Ovary (tissue), 3 donors: ENCODE measurements at regions not wholly inside any gene's neighbourhood (a gene's known extent, or its start where the extent isn't known, plus 50 kb on each side); places are given as distances from the start of the nearest gene placed in this dataset.

Source experiments
- EP300 ChIP-seq: sonication (generic); formaldehyde crosslinking; IDR thresholded peaks from one replicate; pipeline ENCODE4 v1.6.1; 2017; ENCODE audit warnings: antibody characterized with exemption
- POLR2A ChIP-seq: fragments of 450-650 bp; IDR thresholded peaks from one replicate; pipeline ENCODE4 v1.6.1; 2017; ENCODE audit warnings: antibody characterized with exemption, mild to moderate bottlenecking, moderate library complexity
- TF ChIP-seq, protein P1 (sequence below), 3 donors: fragments of 450-650 bp in 2 of 3; fragments of 200-600 bp in 1 of 3; IDR thresholded peaks; one replicate each; pipeline versions ENCODE4 v1.5.1 to v1.8.0; 2016 to 2022; ENCODE audit warnings: antibody characterized with exemption in 3 of 3, mild to moderate bottlenecking in 1 of 3
- donor health status: DM: no; HTN: no; CAD: no.

DNA sequence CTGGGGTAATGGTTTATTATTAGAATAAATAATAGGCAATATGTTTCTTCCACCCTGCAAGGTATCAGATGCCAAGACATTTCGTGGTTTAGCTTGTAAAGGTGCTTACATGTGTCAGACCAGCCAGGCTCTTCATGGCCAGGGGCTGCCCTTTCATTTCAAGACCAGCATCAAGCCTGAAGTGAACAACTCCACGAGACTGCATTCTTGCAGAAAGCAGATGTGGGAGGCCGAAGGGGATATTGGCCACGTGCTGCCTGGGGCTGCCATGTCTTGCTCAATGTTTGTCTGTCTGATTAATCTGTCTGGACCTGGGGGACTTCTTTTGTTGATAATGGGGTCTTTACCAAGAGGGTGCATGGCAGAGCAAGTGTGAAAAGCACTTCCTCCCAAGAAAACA lies 294.2 kb upstream of the RBFOX1 start:
- TF ChIP-seq, protein P1, sequence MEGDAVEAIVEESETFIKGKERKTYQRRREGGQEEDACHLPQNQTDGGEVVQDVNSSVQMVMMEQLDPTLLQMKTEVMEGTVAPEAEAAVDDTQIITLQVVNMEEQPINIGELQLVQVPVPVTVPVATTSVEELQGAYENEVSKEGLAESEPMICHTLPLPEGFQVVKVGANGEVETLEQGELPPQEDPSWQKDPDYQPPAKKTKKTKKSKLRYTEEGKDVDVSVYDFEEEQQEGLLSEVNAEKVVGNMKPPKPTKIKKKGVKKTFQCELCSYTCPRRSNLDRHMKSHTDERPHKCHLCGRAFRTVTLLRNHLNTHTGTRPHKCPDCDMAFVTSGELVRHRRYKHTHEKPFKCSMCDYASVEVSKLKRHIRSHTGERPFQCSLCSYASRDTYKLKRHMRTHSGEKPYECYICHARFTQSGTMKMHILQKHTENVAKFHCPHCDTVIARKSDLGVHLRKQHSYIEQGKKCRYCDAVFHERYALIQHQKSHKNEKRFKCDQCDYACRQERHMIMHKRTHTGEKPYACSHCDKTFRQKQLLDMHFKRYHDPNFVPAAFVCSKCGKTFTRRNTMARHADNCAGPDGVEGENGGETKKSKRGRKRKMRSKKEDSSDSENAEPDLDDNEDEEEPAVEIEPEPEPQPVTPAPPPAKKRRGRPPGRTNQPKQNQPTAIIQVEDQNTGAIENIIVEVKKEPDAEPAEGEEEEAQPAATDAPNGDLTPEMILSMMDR (IDR thresholded peaks at IDR 0.05), result no peak
- TF ChIP-seq POLR2A, result no peak
- no peak for TF ChIP-seq EP300
